HepG2 (cell line): ENCODE measurements at regions not wholly inside any gene's neighbourhood (a gene's known extent, or its start where the extent isn't known, plus 50 kb on each side); places are given as distances from the start of the nearest gene placed in this dataset.

Experiments used
- ATAC-seq: fragments of 200-7000 bp; cut with Tn5 transposase; 3 replicates; pipeline ENCODE4 v1.9.1; 2020; ENCODE audit warnings: mild to moderate bottlenecking, moderate library complexity
- BruUV-seq: library from RNA; stranded (reverse); fragments of 400-500 nt; replicated peaks from 2 replicates; lab custom pipeline; 2021; lab: Mats Ljungman, UMichigan
- CTCF ChIA-PET: fragments of 300-600 bp; formaldehyde crosslinking; extraction: SDS; loops from one replicate; lab custom pipeline; 2021; ENCODE audit warnings: low total read pairs, inconsistent platforms, low intra/inter-chr PET ratio; lab: Yijun Ruan, JAX
- POLR2A ChIA-PET: fragments of 350-600 bp; sonication (Branson Sonifier 250); formaldehyde crosslinking; loops from one replicate; lab custom pipeline; 2020; ENCODE audit warnings: antibody characterized with exemption, inconsistent platforms; lab: Yijun Ruan, JAX
- DNase-seq: peaks from one replicate; pipeline ENCODE4 v3.0.0-alpha.2; 2015; ENCODE audit warnings: low spot score
- FAIRE-seq: peaks from 3 replicates; lab custom pipeline; 2011; peaks lifted over from hg19 to GRCh38; lab: Jason Lieb, UNC
- H2AFZ ChIP-seq: one replicate; pipeline ENCODE4 v1.6.1; 2011; ENCODE audit warnings: low read length, inconsistent platforms
- H3K27ac ChIP-seq: fragments of 300-600 bp; 3 replicates; pipeline ENCODE4 v1.8.0; 2011; ENCODE audit warnings: mixed run types, mild to moderate bottlenecking, mixed read lengths, low read length, inconsistent platforms; ENCODE audit not compliant: insufficient read depth; ENCODE audit errors: extremely low read length
- H3K27me3 ChIP-seq, 2 experiments: fragments of 200-600 bp in 1 of 2; 2 replicates in 1 of 2; 3 replicates in 1 of 2; pipeline versions ENCODE4 v1.6.0 to v1.8.0; 2011; ENCODE audit warnings: low read length in 2 of 2, mild to moderate bottlenecking in 2 of 2, moderate library complexity in 2 of 2, inconsistent platforms in 1 of 2; ENCODE audit not compliant: insufficient read depth in 2 of 2, control insufficient read depth in 1 of 2
- H3K36me3 ChIP-seq, 2 experiments: fragments of 200-600 bp in 1 of 2; replicated peaks in 1 of 2; 2 replicates in 1 of 2; 3 replicates in 1 of 2; pipeline versions ENCODE4 v1.5.1 to v1.8.0; 2011; ENCODE audit warnings: low read length in 2 of 2, inconsistent platforms in 1 of 2; ENCODE audit not compliant: insufficient read depth in 2 of 2, control insufficient read depth in 1 of 2
- H3K4me1 ChIP-seq: 2 replicates; pipeline ENCODE4 v1.5.1; 2012; ENCODE audit warnings: low read length, inconsistent platforms; ENCODE audit not compliant: insufficient read depth
- H3K4me2 ChIP-seq: 2 replicates; pipeline ENCODE4 v1.6.0; 2011; ENCODE audit warnings: low read depth, low read length, inconsistent platforms
- H3K4me3 ChIP-seq, 3 experiments: fragments of 200-600 bp in 1 of 3; sonication (generic), shearing (Covaris generic) in 1 of 3; replicated peaks in 1 of 3; 2 replicates each; pipeline ENCODE4 v1.5.1; 2011 to 2016; ENCODE audit warnings: low read length in 3 of 3, inconsistent platforms in 2 of 3, low read depth in 2 of 3, mild to moderate bottlenecking in 2 of 3, control low read depth in 1 of 3, mixed read lengths in 1 of 3; ENCODE audit not compliant: insufficient read depth in 1 of 3
- H3K79me2 ChIP-seq: one replicate; pipeline ENCODE4 v1.6.1; 2011; ENCODE audit warnings: low read length, inconsistent platforms; ENCODE audit not compliant: insufficient read depth
- H3K9ac ChIP-seq: 2 replicates; pipeline ENCODE4 v1.6.0; 2011; ENCODE audit warnings: mild to moderate bottlenecking, low read depth, low read length, inconsistent platforms; ENCODE audit not compliant: insufficient read depth
- H3K9me3 ChIP-seq: 2 replicates; pipeline ENCODE4 v1.5.1; 2012; ENCODE audit warnings: mild to moderate bottlenecking, low read length
- H4K20me1 ChIP-seq: 2 replicates; pipeline ENCODE4 v1.6.0; 2011; ENCODE audit warnings: inconsistent platforms, mild to moderate bottlenecking, low read length, moderate library complexity; ENCODE audit not compliant: insufficient read depth
- E2F2 ChIP-seq: sonication (generic); formaldehyde crosslinking; IDR thresholded peaks from 2 replicates; pipeline ENCODE4 v1.4.0; 2020; ENCODE audit warnings: missing genetic modification reagents, borderline replicate concordance
- GFI1 ChIP-seq: sonication (generic); formaldehyde crosslinking; IDR thresholded peaks from 2 replicates; pipeline ENCODE4 v1.5.0; 2020; ENCODE audit warnings: missing genetic modification reagents, mild to moderate bottlenecking, borderline replicate concordance
- GLMP ChIP-seq: sonication (generic); formaldehyde crosslinking; IDR thresholded peaks from 2 replicates; pipeline ENCODE4 v1.9.0; 2021; ENCODE audit warnings: missing genetic modification reagents, mild to moderate bottlenecking, borderline replicate concordance
- HNRNPH1 ChIP-seq: fragments of 200-400 bp; formaldehyde crosslinking; optimal IDR thresholded peaks from 2 replicates; pipeline ENCODE3; 2017; ENCODE audit warnings: mild to moderate bottlenecking, low read depth, low read length
- KLF13 ChIP-seq: sonication (generic); formaldehyde crosslinking; IDR thresholded peaks from 2 replicates; pipeline ENCODE4 v1.4.0; 2020; ENCODE audit warnings: mild to moderate bottlenecking, missing genetic modification reagents
- NR1H2 ChIP-seq: sonication (generic); formaldehyde crosslinking; IDR thresholded peaks from 2 replicates; pipeline ENCODE4 v1.8.1; 2022; ENCODE audit warnings: low read depth, missing genetic modification reagents, borderline replicate concordance
- NR2C2 ChIP-seq: sonication (generic); formaldehyde crosslinking; IDR thresholded peaks from 2 replicates; pipeline ENCODE4 v1.4.0; 2020; ENCODE audit warnings: missing genetic modification reagents, mild to moderate bottlenecking, moderate library complexity, borderline replicate concordance
- PAWR ChIP-seq: sonication (generic); formaldehyde crosslinking; IDR thresholded peaks from 2 replicates; pipeline ENCODE4 v1.4.0; 2020; ENCODE audit warnings: missing genetic modification reagents, mild to moderate bottlenecking, borderline replicate concordance
- SOX13 ChIP-seq, 3 experiments: fragments of 450-650 bp in 1 of 3; sonication (generic) in 1 of 3; formaldehyde crosslinking in 1 of 3; IDR thresholded peaks in 2 of 3; conservative IDR thresholded peaks in 1 of 3; 2 replicates each; pipeline versions ENCODE4 v1.5.0 to v1.6.1; 2016 to 2020; ENCODE audit warnings: antibody characterized with exemption in 1 of 3, mild to moderate bottlenecking in 1 of 3, missing compliant biosample characterization in 1 of 3, missing genetic modification reagents in 1 of 3, moderate library complexity in 1 of 3
- ZNF121 ChIP-seq: sonication (generic); formaldehyde crosslinking; IDR thresholded peaks from 2 replicates; pipeline ENCODE4 v1.5.0; 2020; ENCODE audit warnings: mild to moderate bottlenecking, missing genetic modification reagents
- ZNF513 ChIP-seq: sonication (generic); formaldehyde crosslinking; conservative IDR thresholded peaks from 2 replicates; pipeline ENCODE4 v1.5.0; 2020; ENCODE audit warnings: missing genetic modification reagents
- ZNF589 ChIP-seq: sonication (generic); formaldehyde crosslinking; conservative IDR thresholded peaks from 2 replicates; pipeline ENCODE4 v1.8.0; 2022; ENCODE audit warnings: mild to moderate bottlenecking, moderate library complexity, missing genetic modification reagents
- WGBS: methylation state at CpG from one replicate; pipeline ENCODE4 v1.1.6; 2017; ENCODE audit warnings: low lambda C conversion rate; 5-methylcytosine and 5-hydroxymethylcytosine counted together
- in situ Hi-C: cut with HindIII; loops from 2 replicates; pipeline ENCODE4 v1.10.0; 2017; ENCODE audit warnings: low pct_unique_long_range_greater_than_20kb; ENCODE audit not compliant: extremely low pct_ligation_motif_present
- intact Hi-C: fragments of 100-400 bp; cut with micrococcal nuclease; formaldehyde crosslinking; loops from one replicate; pipeline ENCODE4 v1.10.0; 2022; ENCODE audit not compliant: unreplicated experiment

GRCh38 chrX:68941385-68941952, 112.6 kb downstream of the EFNB1 start:
- Histone ChIP-seq H3K4me2 (no peak overlapping the region), H3K4me3 (no peak overlapping the region), H3K27me3 (no peaks in the 10 kb centered on the region), H3K27ac (no peak overlapping the region), H3K79me2 (no peaks in the 10 kb centered on the region), H3K9me3 (no peaks in the 10 kb centered on the region), H4K20me1 (no peaks in the 10 kb centered on the region), H3K4me1 (peaks cover 16% of the 10 kb centered on the region), H2AFZ (no peak overlapping the region), H3K9ac (no peak overlapping the region), H3K36me3 (no peaks in the 10 kb centered on the region)
- intact Hi-C loops: no loop called here
- in situ Hi-C loops: no loop called here
- TF ChIP-seq HNRNPH1 (no peak), ZNF589 (CRISPR knock-in tag) (no peak), SOX13 (IDR thresholded peaks at IDR 0.05) (no peak), SOX13 (CRISPR knock-in tag; conservative IDR thresholded peaks at IDR 0.05 in 1 of 2, IDR thresholded peaks at IDR 0.05 in 1 of 2) (no peak), KLF13 (no peak), ZNF121 (CRISPR knock-in tag) (no peak), PAWR (CRISPR knock-in tag) (no peak), GFI1 (no peak), E2F2 (CRISPR knock-in tag) (no peak), ZNF513 (CRISPR knock-in tag) (no peak), NR1H2 (CRISPR knock-in tag) (no peak), NR2C2 (no peak), GLMP (CRISPR knock-in tag) (no peak)
- no TSS peak for BruUV-seq
- FAIRE-seq: no peak
- ChIA-PET CTCF (no interaction called here), POLR2A (no interaction called here)
- 28% methylated on average over 3 of the region's 4 CpGs for WGBS
- no peak for ATAC-seq
- DNase-seq: no peak
